Endodermal cell (in vitro differentiated cells): ENCODE measurements at regions not wholly inside any gene's neighbourhood (a gene's known extent, or its start where the extent isn't known, plus 50 kb on each side); places are given as distances from the start of the nearest gene placed in this dataset.

ENCODE experiments used
- DNase-seq: peaks from one replicate; pipeline ENCODE4 v3.0.0-alpha.2; 2017
- H3K27ac ChIP-seq: 2 replicates; pipeline ENCODE4 v1.5.1; 2013; ENCODE audit warnings: mild to moderate bottlenecking, low read depth, low read length, moderate library complexity
- H3K27me3 ChIP-seq: 2 replicates; pipeline ENCODE4 v1.6.1; 2013; ENCODE audit warnings: mild to moderate bottlenecking, low read length, moderate library complexity; ENCODE audit not compliant: insufficient read depth, control insufficient read depth, poor library complexity, severe bottlenecking
- H3K36me3 ChIP-seq: 2 replicates; pipeline ENCODE4 v1.7.0; 2013; ENCODE audit warnings: mild to moderate bottlenecking, low read length, moderate library complexity; ENCODE audit not compliant: control insufficient read depth, insufficient read depth
- H3K4me1 ChIP-seq: one replicate; pipeline ENCODE4 v1.7.0; 2013; ENCODE audit warnings: low read length; ENCODE audit not compliant: control insufficient read depth, insufficient read depth
- H3K4me3 ChIP-seq: 2 replicates; pipeline ENCODE4 v1.5.1; 2013; ENCODE audit warnings: mild to moderate bottlenecking, low read length, moderate library complexity
- H3K9ac ChIP-seq: 2 replicates; pipeline ENCODE4 v1.6.1; 2013; ENCODE audit warnings: mild to moderate bottlenecking, low read length, moderate library complexity; ENCODE audit not compliant: poor library complexity, severe bottlenecking; ENCODE audit errors: extremely low read depth
- H3K9me3 ChIP-seq: 2 replicates; pipeline ENCODE4 v1.6.1; 2013; ENCODE audit warnings: mild to moderate bottlenecking, low read length, moderate library complexity; ENCODE audit not compliant: control insufficient read depth
- H3K27ac Mint-ChIP-seq: 2 replicates; pipeline ENCODE4 v1.8.0; 2020; ENCODE audit warnings: mixed read lengths
- H3K27me3 Mint-ChIP-seq: 2 replicates; pipeline ENCODE4 v1.8.0; 2021; ENCODE audit warnings: mild to moderate bottlenecking, mixed read lengths; ENCODE audit not compliant: insufficient read depth
- H3K36me3 Mint-ChIP-seq: 2 replicates; pipeline ENCODE4 v1.8.0; 2020; ENCODE audit warnings: low read depth, mixed read lengths
- H3K4me1 Mint-ChIP-seq: 2 replicates; pipeline ENCODE4 v1.8.0; 2020; ENCODE audit warnings: mixed read lengths
- H3K4me3 Mint-ChIP-seq: 2 replicates; pipeline ENCODE4 v1.8.0; 2020; ENCODE audit warnings: mild to moderate bottlenecking, moderate library complexity, mixed read lengths
- H3K9me3 Mint-ChIP-seq: 2 replicates; pipeline ENCODE4 v1.8.0; 2020; ENCODE audit warnings: mild to moderate bottlenecking, mixed read lengths
- CTCF ChIP-seq: fragments of 200-600 bp; sonication (generic); conservative IDR thresholded peaks from 2 replicates; pipeline ENCODE4 v1.5.0; 2021; ENCODE audit warnings: antibody characterized with exemption, mild to moderate bottlenecking
- WGBS, 2 experiments: methylation state at CpG; one replicate each; pipeline versions ENCODE4 v1.1.5 to v1.1.7; 2013; ENCODE audit warnings: missing lambda C conversion rate in 2 of 2, mixed read lengths in 1 of 2; ENCODE audit not compliant: insufficient coverage in 1 of 2, insufficient read length in 1 of 2; 5-methylcytosine and 5-hydroxymethylcytosine counted together

DNA sequence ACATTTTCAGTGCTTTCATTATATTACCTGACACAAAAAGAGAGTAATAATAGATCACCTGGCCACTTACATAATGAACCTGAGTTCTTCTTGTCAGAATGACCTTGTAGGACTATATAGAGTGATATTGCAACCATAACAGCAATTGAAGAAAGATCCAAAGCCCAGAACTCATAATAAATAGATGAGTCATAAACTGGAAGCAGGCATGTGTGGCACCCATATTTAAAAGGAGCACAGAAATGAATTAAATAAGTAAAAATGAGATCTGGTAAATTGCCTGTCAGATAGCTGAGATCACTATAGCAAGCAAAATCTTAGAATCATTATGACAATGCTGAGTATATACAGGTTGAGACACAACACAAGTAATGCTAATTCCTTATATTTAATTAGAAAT is 331.8 kb downstream of the AASDHPPT start:
- H3K4me1 Mint-ChIP-seq, result peaks cover 5% of the 10 kb centered on the region
- DNase-seq, result no peak
- TF ChIP-seq CTCF, result no peak

GRCh38 chr11:106409671-106410070 is 332.2 kb downstream of the AASDHPPT start:
- no peak for DNase-seq
- no peaks in the 10 kb centered on the region for H3K9me3 Mint-ChIP-seq
- 50 to 51% methylated on average over 2 of the region's 2 CpGs for WGBS, 2 experiments

More for the DNA sequence above, 331.8 kb downstream of the AASDHPPT start:
- no peak overlapping the region for H3K27ac Mint-ChIP-seq
- no peaks in the 10 kb centered on the region for H3K36me3 Mint-ChIP-seq
- H3K9me3 Mint-ChIP-seq, result no peaks in the 10 kb centered on the region
- H3K27me3 ChIP-seq, result no peaks in the 10 kb centered on the region
- H3K27ac ChIP-seq, result no peak overlapping the region
- H3K9ac ChIP-seq, result no peak overlapping the region
- H3K9me3 ChIP-seq, result no peaks in the 10 kb centered on the region
- H3K4me3 ChIP-seq, result no peak overlapping the region
- H3K4me3 Mint-ChIP-seq, result no peak overlapping the region
- no peaks in the 10 kb centered on the region for H3K27me3 Mint-ChIP-seq
- H3K36me3 ChIP-seq, result no peaks in the 10 kb centered on the region
- no peaks in the 10 kb centered on the region for H3K4me1 ChIP-seq

DNA sequence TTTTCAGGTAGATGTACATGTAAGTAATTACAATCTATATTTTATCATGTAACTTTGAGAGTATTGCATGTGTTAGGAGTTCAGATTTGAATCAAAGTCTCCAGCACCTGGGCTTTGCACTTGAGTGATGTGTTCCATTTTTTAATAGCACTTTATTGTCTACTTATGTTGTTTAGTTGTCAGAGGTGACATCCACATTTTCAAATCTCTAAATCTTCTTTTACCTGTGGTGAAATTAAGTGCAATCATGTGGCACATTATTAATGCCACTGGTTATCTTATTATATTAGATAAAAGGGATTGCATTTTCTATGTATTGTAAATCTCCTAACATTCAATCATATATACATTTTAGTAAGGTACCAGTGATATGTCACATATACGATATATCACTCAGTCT is 333.4 kb downstream of the AASDHPPT start:
- Mint-ChIP-seq H3K27me3 (no peaks in the 10 kb centered on the region), H3K9me3 (no peaks in the 10 kb centered on the region), H3K27ac (no peak overlapping the region), H3K4me3 (no peak overlapping the region), H3K36me3 (no peaks in the 10 kb centered on the region), H3K4me1 (peaks cover 5% of the 10 kb centered on the region)
- Histone ChIP-seq H3K4me3 (no peak overlapping the region), H3K4me1 (no peaks in the 10 kb centered on the region), H3K27me3 (no peaks in the 10 kb centered on the region), H3K9ac (no peak overlapping the region), H3K36me3 (no peaks in the 10 kb centered on the region), H3K9me3 (no peaks in the 10 kb centered on the region), H3K27ac (no peak overlapping the region)
- no peak for TF ChIP-seq CTCF
- 86% methylated on average over 1 of the region's 1 CpG; no CpG with 5 or more reads in 1 of the 2 experiments for WGBS, 2 experiments
- no peak for DNase-seq

More at GRCh38 chr11:106409671-106410070, 332.2 kb downstream of the AASDHPPT start:
- Mint-ChIP-seq H3K27ac (no peak overlapping the region), H3K27me3 (no peaks in the 10 kb centered on the region), H3K36me3 (no peaks in the 10 kb centered on the region), H3K4me1 (peaks cover 5% of the 10 kb centered on the region), H3K4me3 (no peak overlapping the region)
- no peaks in the 10 kb centered on the region for H3K27me3 ChIP-seq
- no peak overlapping the region for H3K4me3 ChIP-seq
- H3K9ac ChIP-seq, result no peak overlapping the region
- H3K36me3 ChIP-seq, result no peaks in the 10 kb centered on the region
- H3K27ac ChIP-seq, result no peak overlapping the region
- H3K4me1 ChIP-seq, result no peaks in the 10 kb centered on the region
- no peak for TF ChIP-seq CTCF
- no peaks in the 10 kb centered on the region for H3K9me3 ChIP-seq
